HUES64 (cell line): ENCODE measurements at regions not wholly inside any gene's neighbourhood (a gene's known extent, or its start where the extent isn't known, plus 50 kb on each side); places are given as distances from the start of the nearest gene placed in this dataset.
"Not testable (repeated sequence)": the region's sequence is repeated elsewhere in the genome, so short reads cannot be mapped to it uniquely, and the experiment has no call there.

Experiments used
- H3K27ac ChIP-seq: 2 replicates; pipeline ENCODE4 v1.7.0; 2013; ENCODE audit warnings: low read depth, low read length, inconsistent platforms
- H3K27me3 ChIP-seq: 2 replicates; pipeline ENCODE4 v1.6.1; 2013; ENCODE audit warnings: mild to moderate bottlenecking, low read length; ENCODE audit not compliant: insufficient read depth
- H3K36me3 ChIP-seq: 2 replicates; pipeline ENCODE4 v1.6.1; 2013; ENCODE audit warnings: mild to moderate bottlenecking, low read length; ENCODE audit not compliant: insufficient read depth
- H3K4me1 ChIP-seq: 2 replicates; pipeline ENCODE4 v1.6.1; 2013; ENCODE audit warnings: mild to moderate bottlenecking, low read length, moderate library complexity; ENCODE audit not compliant: insufficient read depth
- H3K4me3 ChIP-seq: 2 replicates; pipeline ENCODE4 v1.5.1; 2013; ENCODE audit warnings: mild to moderate bottlenecking, low read length, moderate library complexity
- H3K9ac ChIP-seq: 2 replicates; pipeline ENCODE4 v1.6.1; 2013; ENCODE audit warnings: mild to moderate bottlenecking, low read depth, low read length
- H3K9me3 ChIP-seq: 2 replicates; pipeline ENCODE4 v1.6.1; 2013; ENCODE audit warnings: low read depth, low read length; ENCODE audit not compliant: insufficient read depth
- WGBS: fragments of 150-250, 120-280 bp; methylation state at CpG from one replicate; pipeline ENCODE4 v1.1.7; 2013; ENCODE audit warnings: missing lambda C conversion rate; 5-methylcytosine and 5-hydroxymethylcytosine counted together

- Histone ChIP-seq H3K27ac (no peak overlapping the region), H3K36me3 (no peaks in the 10 kb centered on the region), H3K27me3 (no peaks in the 10 kb centered on the region), H3K4me1 (peaks cover 29% of the 10 kb centered on the region), H3K9ac (no peak overlapping the region), H3K9me3 (no peaks in the 10 kb centered on the region), H3K4me3 (no peak overlapping the region)
- 26% methylated on average over 6 of the region's 6 CpGs for WGBS
Measured at GRCh38 chr1:60886793-60887331, 195.5 kb upstream of the NFIA start.

DNA sequence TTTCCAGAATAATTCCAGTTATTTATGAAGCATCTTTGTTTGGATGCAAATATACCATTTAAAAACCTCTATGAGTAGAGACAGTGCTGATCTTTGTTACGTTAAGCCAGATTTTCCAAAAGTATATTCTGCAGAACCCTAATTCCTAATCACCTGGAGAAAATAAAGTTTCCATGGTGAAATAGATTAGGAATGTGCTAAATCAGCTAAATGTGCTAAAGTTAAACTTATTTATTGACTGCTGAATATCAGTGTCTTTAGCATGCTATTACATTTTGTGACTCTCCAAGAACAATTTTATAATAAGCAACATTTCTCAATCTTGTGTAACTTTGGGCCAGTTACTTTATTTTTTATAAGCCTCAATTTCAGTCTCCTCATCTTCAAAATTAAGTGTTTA, 196.3 kb upstream of the NFIA start:
- WGBS: no CpG with 5 or more reads among the region's 1 CpG
- Histone ChIP-seq H3K9ac (no peak overlapping the region), H3K27me3 (no peaks in the 10 kb centered on the region), H3K36me3 (no peaks in the 10 kb centered on the region), H3K4me3 (no peak overlapping the region), H3K27ac (no peak overlapping the region), H3K4me1 (peaks cover 28% of the 10 kb centered on the region), H3K9me3 (no peaks in the 10 kb centered on the region)

- 100% methylated on average over 2 of the region's 2 CpGs for WGBS
- H3K27ac ChIP-seq: no peak overlapping the region
Measured at GRCh38 chr1:60880202-60880601, 202.2 kb upstream of the NFIA start.

DNA sequence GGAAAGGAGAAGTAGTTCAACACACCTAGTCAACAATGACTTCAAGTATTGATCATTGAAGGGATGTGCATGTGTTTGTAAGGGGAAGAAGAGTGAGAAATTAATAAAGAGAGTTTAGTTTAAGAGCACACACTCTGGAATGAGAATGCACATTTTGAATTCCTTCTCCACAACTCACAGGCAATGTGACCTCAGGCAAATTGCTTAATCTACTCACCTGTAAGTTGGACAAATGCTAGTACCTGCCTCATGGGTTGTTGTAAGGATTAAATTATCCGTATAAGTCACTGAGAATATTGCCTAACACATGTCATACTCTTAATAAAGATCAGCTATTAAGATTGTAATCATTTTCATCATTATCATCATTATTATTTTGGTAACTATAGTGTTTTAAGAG, 204.0 kb upstream of the NFIA start:
- no peaks in the 10 kb centered on the region for H3K9me3 ChIP-seq
- WGBS: no CpG with 5 or more reads among the region's 1 CpG
- no peak overlapping the region for H3K9ac ChIP-seq
- no peaks in the 10 kb centered on the region for H3K27me3 ChIP-seq
- no peaks in the 10 kb centered on the region for H3K4me1 ChIP-seq
- H3K4me3 ChIP-seq: no peak overlapping the region
- H3K36me3 ChIP-seq: no peaks in the 10 kb centered on the region
- H3K27ac ChIP-seq: no peak overlapping the region

More at GRCh38 chr1:60880202-60880601, 202.2 kb upstream of the NFIA start:
- Histone ChIP-seq H3K36me3 (no peaks in the 10 kb centered on the region), H3K4me3 (no peak overlapping the region), H3K4me1 (no peaks in the 10 kb centered on the region), H3K27me3 (no peaks in the 10 kb centered on the region), H3K9ac (no peak overlapping the region), H3K9me3 (no peaks in the 10 kb centered on the region)

- Histone ChIP-seq H3K36me3 (no peaks in the 10 kb centered on the region), H3K9me3 (no peaks in the 10 kb centered on the region), H3K4me3 (no peak overlapping the region), H3K27me3 (no peaks in the 10 kb centered on the region), H3K27ac (no peak overlapping the region), H3K4me1 (no peaks in the 10 kb centered on the region), H3K9ac (no peak overlapping the region)
- WGBS: 92% methylated on average over 5 of the region's 6 CpGs
Measured at GRCh38 chr1:60877376-60877775, 205.0 kb upstream of the NFIA start.

DNA sequence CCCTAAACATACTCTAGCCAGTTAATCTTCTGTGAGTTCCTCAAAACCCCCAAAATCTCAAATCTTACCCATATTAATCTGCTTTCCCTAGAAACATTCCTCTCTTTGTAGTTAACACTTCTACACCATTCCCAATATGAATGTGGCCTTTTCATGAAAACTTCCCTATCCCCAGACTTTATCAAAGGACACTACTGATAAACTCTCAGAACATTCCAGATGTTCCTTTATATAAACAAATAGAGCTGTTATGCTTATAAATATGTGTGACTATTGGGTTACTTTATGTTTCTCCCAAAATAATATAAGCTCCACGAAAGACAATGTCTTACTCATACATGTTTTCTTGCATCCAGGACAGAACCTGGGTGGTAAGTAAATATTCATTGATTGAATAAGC, 205.4 kb upstream of the NFIA start:
- H3K9me3 ChIP-seq: no peaks in the 10 kb centered on the region
- H3K9ac ChIP-seq: no peak overlapping the region
- no peaks in the 10 kb centered on the region for H3K4me1 ChIP-seq
- no peaks in the 10 kb centered on the region for H3K36me3 ChIP-seq
- H3K4me3 ChIP-seq: no peak overlapping the region
- no CpG with 5 or more reads among the region's 1 CpG for WGBS
- H3K27ac ChIP-seq: no peak overlapping the region
- H3K27me3 ChIP-seq: no peaks in the 10 kb centered on the region

DNA sequence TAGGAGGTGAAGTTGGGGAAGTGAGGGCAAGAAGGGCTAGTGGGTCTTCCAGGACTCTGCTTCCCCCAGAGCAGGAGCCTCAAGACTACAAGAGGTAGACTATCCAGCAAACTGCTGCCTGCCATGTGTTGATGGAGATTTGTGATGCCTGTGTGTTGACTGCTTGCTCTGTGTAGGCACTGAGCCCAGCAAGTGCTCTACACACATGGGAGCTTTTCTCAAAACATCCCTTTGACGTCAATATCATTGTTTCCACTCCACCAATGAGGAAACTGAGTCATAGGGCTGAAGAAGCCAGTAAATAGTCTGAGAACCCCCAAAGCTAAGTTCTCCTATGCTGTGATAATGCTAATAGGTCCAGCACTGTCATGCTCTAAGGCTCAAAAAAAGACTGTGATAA, 207.2 kb upstream of the NFIA start:
- 86% methylated on average over 1 of the region's 1 CpG for WGBS
- H3K27ac ChIP-seq: no peak overlapping the region
- no peaks in the 10 kb centered on the region for H3K27me3 ChIP-seq

GRCh38 chr1:60874718-60875117, 207.6 kb upstream of the NFIA start:
- Histone ChIP-seq H3K4me3 (no peak overlapping the region), H3K9me3 (no peaks in the 10 kb centered on the region), H3K36me3 (no peaks in the 10 kb centered on the region), H3K4me1 (peaks cover 15% of the 10 kb centered on the region), H3K27me3 (no peaks in the 10 kb centered on the region), H3K27ac (no peak overlapping the region), H3K9ac (no peak overlapping the region)
- WGBS: 85% methylated on average over 3 of the region's 4 CpGs

More for the DNA sequence above, 207.2 kb upstream of the NFIA start:
- Histone ChIP-seq H3K9me3 (no peaks in the 10 kb centered on the region), H3K4me3 (no peak overlapping the region), H3K4me1 (peaks cover 13% of the 10 kb centered on the region), H3K36me3 (no peaks in the 10 kb centered on the region), H3K9ac (no peak overlapping the region)

DNA sequence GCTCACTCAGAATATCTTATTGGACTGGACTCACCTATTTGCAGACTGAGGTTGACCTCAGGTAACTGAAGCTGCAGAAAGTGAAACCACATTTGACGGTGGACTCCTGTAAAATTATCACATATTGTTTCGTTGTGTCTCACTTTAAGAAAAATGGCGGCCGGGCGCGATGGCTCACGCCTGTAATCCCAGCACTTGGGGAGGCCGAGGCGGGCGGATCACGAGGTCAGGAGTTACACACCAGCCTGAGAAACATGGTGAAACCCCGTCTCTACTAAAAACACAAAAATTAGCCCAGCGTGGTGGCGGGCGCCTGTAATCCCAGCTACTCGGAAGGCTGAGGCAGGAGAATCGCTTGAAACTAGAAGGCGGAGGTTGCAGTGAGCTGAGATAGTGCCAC, 209.0 kb upstream of the NFIA start:
- not testable (repeated sequence) for H3K27ac ChIP-seq, H3K36me3 ChIP-seq, H3K4me3 ChIP-seq, H3K9ac ChIP-seq, H3K27me3 ChIP-seq, H3K9me3 ChIP-seq
- peaks cover 18% of the 10 kb centered on the region for H3K4me1 ChIP-seq
- WGBS: 96% methylated on average over 18 of the region's 18 CpGs

GRCh38 chr1:60872426-60873054, 209.8 kb upstream of the NFIA start:
- peaks cover 27% of the 10 kb centered on the region for H3K4me1 ChIP-seq
- 89% methylated on average over 8 of the region's 8 CpGs for WGBS
- no peaks in the 10 kb centered on the region for H3K9me3 ChIP-seq
- H3K27me3 ChIP-seq: no peaks in the 10 kb centered on the region
- H3K36me3 ChIP-seq: no peaks in the 10 kb centered on the region
- no peak overlapping the region for H3K27ac ChIP-seq
- no peak overlapping the region for H3K9ac ChIP-seq
- no peak overlapping the region for H3K4me3 ChIP-seq

GRCh38 chr1:60870269-60870865, 212.0 kb upstream of the NFIA start:
- Histone ChIP-seq H3K27me3 (no peaks in the 10 kb centered on the region), H3K4me3 (no peak overlapping the region), H3K4me1 (peaks cover 34% of the 10 kb centered on the region), H3K9me3 (no peaks in the 10 kb centered on the region), H3K27ac (no peak overlapping the region), H3K9ac (no peak overlapping the region), H3K36me3 (no peaks in the 10 kb centered on the region)
- 90% methylated on average over 4 of the region's 5 CpGs for WGBS
